HEK293T (cell line): ENCODE measurements at regions not wholly inside any gene's neighbourhood (a gene's known extent, or its start where the extent isn't known, plus 50 kb on each side); places are given as distances from the start of the nearest gene placed in this dataset.

Source experiments
- CTCF ChIA-PET: fragments of 350-600 bp; formaldehyde crosslinking; extraction: SDS; loops from one replicate; lab custom pipeline; 2021; ENCODE audit warnings: antibody characterized with exemption, inconsistent platforms; lab: Yijun Ruan, JAX
- POLR2A ChIA-PET: fragments of 350-600 bp; formaldehyde crosslinking; extraction: SDS; loops from one replicate; lab custom pipeline; 2020; ENCODE audit warnings: antibody characterized with exemption, inconsistent platforms; lab: Yijun Ruan, JAX
- DNase-seq: peaks from one replicate; pipeline ENCODE4 v3.0.0; 2012; ENCODE audit warnings: mixed read lengths; ENCODE audit errors: extremely low spot score
- ARNT ChIP-seq: fragments of 450-650 bp; IDR thresholded peaks from 2 replicates; pipeline ENCODE4 v1.6.1; 2017; ENCODE audit warnings: mild to moderate bottlenecking
- BHLHE40 ChIP-seq: fragments of 450-650 bp; IDR thresholded peaks from 2 replicates; pipeline ENCODE4 v1.6.1; 2016; ENCODE audit warnings: mild to moderate bottlenecking, moderate library complexity, borderline replicate concordance
- CTBP1 ChIP-seq: fragments of 450-650 bp; IDR thresholded peaks from 2 replicates; pipeline ENCODE4 v1.6.1; 2016; ENCODE audit warnings: borderline replicate concordance
- ELF4 ChIP-seq: fragments of 450-650 bp; IDR thresholded peaks from 2 replicates; pipeline ENCODE4 v1.6.1; 2017; ENCODE audit warnings: antibody characterized with exemption
- FOXA1 ChIP-seq: fragments of 450-650 bp; IDR thresholded peaks from 2 replicates; pipeline ENCODE4 v1.6.1; 2016; ENCODE audit warnings: mild to moderate bottlenecking
- FOXK2 ChIP-seq: fragments of 450-650 bp; IDR thresholded peaks from 2 replicates; pipeline ENCODE4 v1.6.1; 2016; ENCODE audit warnings: mild to moderate bottlenecking
- FOXM1 ChIP-seq: fragments of 450-650 bp; IDR thresholded peaks from 2 replicates; pipeline ENCODE4 v1.6.1; 2017; ENCODE audit warnings: mild to moderate bottlenecking, borderline replicate concordance
- HDGF ChIP-seq: fragments of 450-650 bp; IDR thresholded peaks from 2 replicates; pipeline ENCODE4 v1.6.1; 2017; ENCODE audit warnings: antibody characterized with exemption, borderline replicate concordance
- L3MBTL2 ChIP-seq: fragments of 450-650 bp; conservative IDR thresholded peaks from 2 replicates; pipeline ENCODE4 v1.6.1; 2016; ENCODE audit warnings: mild to moderate bottlenecking
- LEF1 ChIP-seq: fragments of 450-650 bp; IDR thresholded peaks from 2 replicates; pipeline ENCODE4 v1.6.1; 2017; ENCODE audit warnings: mild to moderate bottlenecking, borderline replicate concordance
- NFRKB ChIP-seq: fragments of 450-650 bp; IDR thresholded peaks from 2 replicates; pipeline ENCODE4 v1.6.1; 2016; ENCODE audit warnings: mild to moderate bottlenecking, moderate library complexity
- PKNOX1 ChIP-seq: fragments of 450-650 bp; IDR thresholded peaks from 2 replicates; pipeline ENCODE4 v1.6.1; 2016
- SP1 ChIP-seq: fragments of 450-650 bp; IDR thresholded peaks from 2 replicates; pipeline ENCODE4 v1.6.1; 2017
- SUZ12 ChIP-seq: fragments of 450-650 bp; IDR thresholded peaks from 2 replicates; pipeline ENCODE4 v1.6.1; 2016; ENCODE audit warnings: mild to moderate bottlenecking
- TARDBP ChIP-seq: fragments of 450-650 bp; IDR thresholded peaks from 2 replicates; pipeline ENCODE4 v1.6.1; 2016
- ZNF384 ChIP-seq: fragments of 450-650 bp; IDR thresholded peaks from 2 replicates; pipeline ENCODE4 v1.6.1; 2016

DNA sequence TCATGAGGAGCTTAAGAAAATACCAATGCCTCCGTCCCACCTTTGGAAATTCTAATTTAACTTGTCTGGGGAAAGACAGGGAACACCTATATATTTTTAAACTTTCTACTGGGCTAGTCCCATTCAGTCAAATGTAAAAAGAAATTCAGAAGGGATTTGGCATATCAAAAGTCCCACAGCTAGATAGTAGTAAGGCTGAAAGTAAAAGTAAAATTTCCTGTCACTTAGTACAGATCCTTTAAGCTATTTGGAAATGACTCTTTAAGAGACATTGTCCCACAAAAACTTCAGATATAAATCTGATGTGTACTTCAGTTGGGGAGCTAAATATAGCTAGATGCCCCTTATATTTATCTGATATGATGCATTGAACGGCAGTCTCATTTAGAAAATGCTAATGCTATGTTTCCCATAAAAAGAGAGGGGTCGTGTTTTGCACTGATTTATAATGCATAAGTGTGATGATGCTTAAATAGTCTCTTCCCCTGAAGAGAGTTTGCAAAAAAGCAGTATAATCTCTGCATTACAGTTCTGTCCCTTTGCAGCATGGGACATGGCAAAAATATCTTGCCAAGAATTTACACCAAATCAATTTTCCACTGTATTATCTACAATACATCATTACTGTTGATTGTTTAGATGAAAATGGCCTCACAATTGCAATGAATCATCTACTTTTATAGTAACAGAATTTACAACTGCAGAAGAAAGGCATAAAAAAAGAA is 860.8 kb upstream of the MAP3K7 start:
- TF ChIP-seq PKNOX1 (no peak), ARNT (no peak), BHLHE40 (no peak), SUZ12 (no peak), ELF4 (no peak), CTBP1 (no peak), FOXA1 (no peak), FOXM1 (no peak), HDGF (no peak), NFRKB (no peak), SP1 (no peak), TARDBP (no peak), LEF1 (no peak)
- no peak for DNase-seq
- ChIA-PET CTCF (no interaction called here), POLR2A (interaction anchor here (1.1 kb wide), 1 partner anchor 19 kb away, joined by 3 read pairs; no protein-coding TSS in a partner anchor)

- POLR2A ChIA-PET: interaction anchor here (1.1 kb wide), 1 partner anchor 20 kb away, joined by 3 read pairs; no protein-coding TSS in a partner anchor
- CTCF ChIA-PET: no interaction called here
- no peak for DNase-seq
- TF ChIP-seq ARNT: no peak
- TF ChIP-seq L3MBTL2: no peak
- no peak for TF ChIP-seq SUZ12
- no peak for TF ChIP-seq FOXA1
- no peak for TF ChIP-seq BHLHE40
- no peak for TF ChIP-seq NFRKB
- no peak for TF ChIP-seq PKNOX1
- TF ChIP-seq TARDBP: no peak
- no peak for TF ChIP-seq LEF1
- TF ChIP-seq HDGF: no peak
- TF ChIP-seq ELF4: no peak
Observed at GRCh38 chr6:91447081-91447480, 860.2 kb upstream of the MAP3K7 start.

DNA sequence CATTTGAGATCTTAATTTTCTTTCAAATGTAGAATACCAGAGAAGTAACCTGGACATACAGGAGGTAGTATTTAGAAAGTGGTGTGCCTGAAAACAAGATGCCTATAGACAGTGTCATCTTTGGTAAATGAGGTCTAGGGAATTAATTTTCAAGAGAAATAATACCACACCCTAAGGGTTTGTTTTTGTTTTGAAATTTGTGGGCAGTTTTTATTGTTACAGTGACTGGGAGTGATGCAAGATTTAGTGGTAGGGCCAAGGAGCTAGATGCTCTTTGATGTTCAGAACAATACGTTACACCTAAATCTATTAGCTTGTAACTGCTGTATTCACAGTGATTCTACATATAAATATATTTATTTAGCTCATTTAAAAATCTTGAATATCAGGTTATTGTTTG is 856.5 kb upstream of the MAP3K7 start:
- DNase-seq: no peak
- TF ChIP-seq LEF1 (no peak), FOXA1 (no peak), TARDBP (no peak), SP1 (no peak), FOXM1 (no peak), CTBP1 (no peak), ELF4 (no peak), SUZ12 (no peak), HDGF (no peak)
- ChIA-PET CTCF (no interaction called here), POLR2A (interaction anchor here (0.8 kb wide), 1 partner anchor 9 kb away, joined by 3 read pairs; no protein-coding TSS in a partner anchor)

GRCh38 chr6:91442342-91442741 is 855.5 kb upstream of the MAP3K7 start:
- ChIA-PET CTCF (no interaction called here), POLR2A (no interaction called here)
- no peak for DNase-seq
- TF ChIP-seq CTBP1 (no peak), NFRKB (no peak), HDGF (no peak), BHLHE40 (no peak), PKNOX1 (no peak), SP1 (no peak), SUZ12 (no peak), LEF1 (no peak), TARDBP (no peak), ARNT (no peak), FOXM1 (no peak), ZNF384 (no peak), L3MBTL2 (no peak), FOXK2 (no peak)

DNA sequence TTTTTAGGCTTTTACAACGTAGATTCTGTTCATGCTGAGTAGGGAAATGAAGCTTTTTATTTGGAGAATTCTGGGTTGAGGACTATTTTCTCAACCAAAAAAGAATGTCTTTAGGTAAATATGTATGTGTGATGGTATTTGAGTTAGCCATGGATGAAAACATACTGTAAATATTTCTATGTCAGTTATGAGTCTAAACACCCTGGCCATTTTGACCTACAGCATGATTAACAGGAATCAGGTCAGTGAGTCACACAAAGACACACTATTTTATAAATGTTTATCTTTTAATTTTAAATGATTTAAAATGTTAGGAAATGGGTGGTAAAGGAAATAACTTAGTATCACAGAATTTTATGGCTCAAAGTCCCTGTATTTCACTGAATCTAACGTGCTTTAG is 851.7 kb upstream of the MAP3K7 start:
- no peak for DNase-seq
- ChIA-PET CTCF (no interaction called here), POLR2A (no interaction called here)
- TF ChIP-seq PKNOX1 (no peak), CTBP1 (no peak), ARNT (no peak), L3MBTL2 (no peak), HDGF (no peak), ZNF384 (no peak), FOXM1 (no peak)

DNA sequence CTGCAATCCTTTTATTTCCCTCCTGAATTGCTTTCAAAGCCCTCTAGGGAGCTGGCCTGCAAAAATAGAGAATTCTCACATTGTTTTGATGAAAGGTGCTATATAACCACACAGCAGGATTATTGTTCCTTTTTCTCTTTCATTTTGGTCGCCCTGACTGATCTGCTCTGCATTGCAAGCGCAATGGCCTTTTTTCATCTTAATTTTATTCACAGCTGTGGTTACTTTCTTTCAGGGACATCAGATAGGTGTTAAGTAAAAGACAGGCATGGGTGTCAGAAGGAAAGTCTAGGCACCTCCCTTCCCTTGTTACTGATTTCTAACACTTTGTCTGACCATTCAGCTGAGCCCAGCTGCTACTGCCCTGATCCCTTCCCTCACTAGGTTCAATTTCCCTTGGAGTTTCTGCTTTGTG is 850.5 kb upstream of the MAP3K7 start:
- ChIA-PET CTCF (interaction anchor here (0.7 kb wide), 1 partner anchor 64 kb away, joined by 5 read pairs; no protein-coding TSS in a partner anchor), POLR2A (no interaction called here)
- DNase-seq: no peak
- no peak for TF ChIP-seq HDGF
- no peak for TF ChIP-seq SP1
- TF ChIP-seq BHLHE40: no peak
- TF ChIP-seq ARNT: no peak
